Nephron (organoid): ENCODE measurements at regions not wholly inside any gene's neighbourhood (a gene's known extent, or its start where the extent isn't known, plus 50 kb on each side); places are given as distances from the start of the nearest gene placed in this dataset.

Source experiments
- H3K27ac Mint-ChIP-seq, 3 experiments: 2 replicates each; pipeline ENCODE4 v1.8.0; 2020; ENCODE audit warnings: mixed read lengths in 3 of 3, mild to moderate bottlenecking in 2 of 3, moderate library complexity in 1 of 3
- H3K27me3 Mint-ChIP-seq: 2 replicates; pipeline ENCODE4 v1.8.0; 2021; ENCODE audit warnings: low read depth, mild to moderate bottlenecking, moderate library complexity, mixed read lengths
- H3K36me3 Mint-ChIP-seq: 2 replicates; pipeline ENCODE4 v1.8.0; 2020; ENCODE audit warnings: low read depth, mixed read lengths
- H3K4me1 Mint-ChIP-seq: 2 replicates; pipeline ENCODE4 v1.8.0; 2020; ENCODE audit warnings: mixed read lengths
- H3K4me3 Mint-ChIP-seq, 3 experiments: 2 replicates each; pipeline ENCODE4 v1.8.0; 2020; ENCODE audit warnings: mild to moderate bottlenecking in 3 of 3, mixed read lengths in 3 of 3, moderate library complexity in 2 of 3
- H3K9me3 Mint-ChIP-seq: 2 replicates; pipeline ENCODE4 v1.8.0; 2020; ENCODE audit warnings: mixed read lengths
- CTCF ChIP-seq, 3 experiments: fragments of 200-600 bp; sonication (generic); IDR thresholded peaks; one replicate each; pipeline ENCODE4 v1.5.0; 2021; ENCODE audit warnings: antibody characterized with exemption in 3 of 3; ENCODE audit not compliant: unreplicated experiment in 3 of 3

GRCh38 chr11:97225794-97226193 is 836.0 kb downstream of the JRKL start:
- Mint-ChIP-seq H3K4me3 (no peak overlapping the region), H3K36me3 (no peaks in the 10 kb centered on the region), H3K27me3 (no peaks in the 10 kb centered on the region), H3K9me3 (no peaks in the 10 kb centered on the region), H3K4me1 (no peaks in the 10 kb centered on the region), H3K27ac (no peak overlapping the region)
- no peak for TF ChIP-seq CTCF (IDR thresholded peaks at IDR 0.05; ENCODE audit: unreplicated experiment in 3 of 3)

GRCh38 chr11:97229936-97230335 is 840.1 kb downstream of the JRKL start:
- Mint-ChIP-seq H3K4me1 (no peaks in the 10 kb centered on the region), H3K36me3 (no peaks in the 10 kb centered on the region), H3K4me3 (no peak overlapping the region), H3K27me3 (no peaks in the 10 kb centered on the region), H3K27ac (no peak overlapping the region), H3K9me3 (no peaks in the 10 kb centered on the region)
- no peak for TF ChIP-seq CTCF (IDR thresholded peaks at IDR 0.05; ENCODE audit: unreplicated experiment in 3 of 3)

GRCh38 chr11:97231231-97231630 is 841.4 kb downstream of the JRKL start:
- Mint-ChIP-seq H3K27ac (no peak overlapping the region), H3K27me3 (no peaks in the 10 kb centered on the region), H3K4me1 (no peaks in the 10 kb centered on the region), H3K4me3 (no peak overlapping the region), H3K36me3 (no peaks in the 10 kb centered on the region), H3K9me3 (no peaks in the 10 kb centered on the region)
- no peak for TF ChIP-seq CTCF (IDR thresholded peaks at IDR 0.05; ENCODE audit: unreplicated experiment in 3 of 3)

GRCh38 chr11:97234016-97234415 is 844.2 kb downstream of the JRKL start:
- no peak for TF ChIP-seq CTCF (IDR thresholded peaks at IDR 0.05; ENCODE audit: unreplicated experiment in 3 of 3)
- H3K9me3 Mint-ChIP-seq, result no peaks in the 10 kb centered on the region
- no peak overlapping the region for H3K27ac Mint-ChIP-seq
- no peak overlapping the region for H3K4me3 Mint-ChIP-seq
- no peaks in the 10 kb centered on the region for H3K27me3 Mint-ChIP-seq
- H3K36me3 Mint-ChIP-seq, result no peaks in the 10 kb centered on the region
- H3K4me1 Mint-ChIP-seq, result no peaks in the 10 kb centered on the region

- peaks cover under 1% of the 10 kb centered on the region for H3K9me3 Mint-ChIP-seq
- no peak for TF ChIP-seq CTCF (IDR thresholded peaks at IDR 0.05; ENCODE audit: unreplicated experiment in 3 of 3)
- H3K4me1 Mint-ChIP-seq, result no peaks in the 10 kb centered on the region
- H3K4me3 Mint-ChIP-seq, result no peak overlapping the region
- no peaks in the 10 kb centered on the region for H3K27me3 Mint-ChIP-seq
- H3K36me3 Mint-ChIP-seq, result no peaks in the 10 kb centered on the region
- no peak overlapping the region for H3K27ac Mint-ChIP-seq
These were observed 847.3 kb downstream of the JRKL start for GRCh38 chr11:97237151-97237550.

- Mint-ChIP-seq H3K9me3 (peaks cover 21% of the 10 kb centered on the region), H3K27me3 (no peaks in the 10 kb centered on the region), H3K36me3 (no peaks in the 10 kb centered on the region), H3K27ac (no peak overlapping the region), H3K4me1 (peaks cover 7% of the 10 kb centered on the region), H3K4me3 (no peak overlapping the region)
- TF ChIP-seq CTCF (IDR thresholded peaks at IDR 0.05; ENCODE audit: unreplicated experiment in 3 of 3), result no peak
These were observed 857.8 kb downstream of the JRKL start for GRCh38 chr11:97247601-97248000.
